NCI-H2029 treated with DMSO at 0.1 percent for 48 hours (cell line): ENCODE measurements at regions not wholly inside any gene's neighbourhood (a gene's known extent, or its start where the extent isn't known, plus 50 kb on each side); places are given as distances from the start of the nearest gene placed in this dataset.

Source experiments
- DNase-seq: peaks from one replicate; lab custom pipeline; 2025; lab: John Stamatoyannopoulos, UW

GRCh38 chr4:29521281-29521680, 1198.9 kb upstream of the PCDH7 start:
- DNase-seq: no peak

GRCh38 chr4:29536745-29537144, 1183.4 kb upstream of the PCDH7 start:
- DNase-seq: no peak

- no peak for DNase-seq
Observed at GRCh38 chr4:29538889-29539646, 1181.1 kb upstream of the PCDH7 start.

DNA sequence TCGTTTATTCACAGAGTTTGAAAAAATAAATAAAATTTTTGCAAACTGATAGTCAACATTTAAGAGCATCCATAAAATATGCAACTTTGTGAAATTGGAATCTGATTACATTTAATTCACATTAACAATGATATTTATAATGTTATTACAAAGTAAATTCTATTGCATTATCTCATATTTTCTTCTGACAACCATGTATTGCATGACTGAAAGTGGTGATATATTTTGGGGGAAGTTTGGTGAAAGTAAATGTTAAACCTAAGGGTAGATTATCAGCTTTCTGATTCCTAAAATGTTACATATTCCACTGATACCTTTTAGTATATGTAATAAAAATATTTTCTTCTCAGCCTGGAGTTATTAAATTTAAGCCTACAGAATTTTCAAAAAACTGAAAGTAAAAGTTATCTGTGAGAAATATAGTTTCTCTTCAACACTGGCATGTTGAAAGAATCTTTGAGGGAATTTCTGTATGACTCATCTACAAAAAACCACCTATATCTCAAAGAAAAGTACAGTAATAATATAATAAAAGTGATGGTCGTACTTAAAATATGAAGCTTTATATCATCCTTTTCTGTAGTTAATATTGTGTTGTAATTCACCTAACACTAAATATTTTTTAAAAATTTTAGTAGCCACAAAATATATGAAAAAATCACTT, 1179.6 kb upstream of the PCDH7 start:
- DNase-seq: no peak

DNA sequence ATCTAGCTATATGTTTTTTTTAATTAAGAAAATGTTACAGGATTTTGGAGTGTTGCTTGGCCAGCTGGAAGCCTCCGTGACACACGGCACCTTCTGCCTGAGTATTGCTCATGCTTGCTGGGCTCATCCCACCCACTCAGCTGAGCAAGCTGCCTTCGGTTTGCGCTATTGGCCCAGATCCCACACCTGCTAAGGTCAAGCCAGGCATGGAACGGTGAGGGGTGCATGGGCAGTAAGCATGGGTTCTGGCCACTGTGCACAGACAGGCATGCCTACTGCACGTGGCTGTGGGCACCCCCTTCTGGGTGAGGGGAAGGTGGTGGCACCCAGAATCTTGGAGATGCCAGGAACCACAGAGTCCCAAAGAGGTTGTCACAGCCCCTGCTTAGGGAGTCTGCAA, 1178.4 kb upstream of the PCDH7 start:
- no peak for DNase-seq

DNA sequence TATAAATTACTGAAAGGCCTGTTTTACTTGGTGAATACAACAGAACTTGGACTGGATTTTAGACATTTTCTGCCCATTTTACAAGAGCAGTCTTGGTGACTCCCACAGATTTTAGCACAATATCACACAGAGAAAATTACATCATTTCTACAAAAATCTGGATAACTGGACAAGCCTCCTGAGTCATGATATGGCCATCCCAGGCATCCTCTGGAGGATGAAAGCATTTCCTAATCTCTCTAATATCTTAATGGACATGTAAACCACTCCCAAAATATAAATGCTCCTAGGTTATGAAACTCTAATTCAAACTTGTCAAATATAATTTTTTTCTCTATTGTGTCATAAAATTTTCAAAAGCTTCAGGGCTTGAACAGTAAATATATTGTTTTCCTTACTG, 1170.8 kb upstream of the PCDH7 start:
- no peak for DNase-seq

DNA sequence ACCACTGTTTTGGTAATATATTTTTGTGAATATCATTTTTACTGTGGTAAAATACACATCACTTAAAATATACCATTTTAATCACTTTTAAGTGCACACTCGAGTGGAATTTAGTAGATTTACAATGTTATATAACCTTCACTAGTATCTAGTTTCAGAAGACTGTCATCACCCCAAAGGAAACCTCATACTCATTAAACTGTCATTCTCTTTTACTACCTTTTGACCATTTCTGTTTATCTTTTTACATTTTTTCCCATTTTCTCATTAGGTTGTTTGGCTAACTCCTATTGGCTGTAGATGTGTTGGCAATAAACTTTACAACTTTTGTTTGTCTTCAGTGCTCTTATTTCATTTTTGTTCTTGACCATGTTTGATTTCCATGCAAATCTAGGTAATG, 1168.3 kb upstream of the PCDH7 start:
- DNase-seq: no peak

GRCh38 chr4:29553846-29554245, 1166.3 kb upstream of the PCDH7 start:
- DNase-seq: peak; percentile 5

DNA sequence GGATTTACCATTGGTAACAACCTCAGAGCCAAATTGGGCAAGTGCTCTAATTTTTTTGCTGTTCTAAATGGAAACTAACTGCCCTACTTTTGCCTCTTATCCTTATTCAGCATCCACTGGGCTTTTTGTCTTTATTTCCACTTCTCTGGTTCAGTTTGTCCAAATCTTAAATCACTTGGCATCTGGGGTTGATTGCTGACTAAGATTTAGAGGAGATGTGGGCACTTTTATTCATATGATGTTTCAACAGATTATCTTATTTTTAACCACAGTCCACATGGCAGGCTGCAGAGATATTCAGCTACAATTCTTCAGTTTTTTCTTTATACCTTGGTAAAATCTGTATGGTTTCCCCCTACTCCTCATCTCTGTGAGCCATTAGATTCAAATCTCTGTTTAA, 1161.4 kb upstream of the PCDH7 start:
- no peak for DNase-seq

GRCh38 chr4:29559286-29559685, 1160.9 kb upstream of the PCDH7 start:
- no peak for DNase-seq

DNA sequence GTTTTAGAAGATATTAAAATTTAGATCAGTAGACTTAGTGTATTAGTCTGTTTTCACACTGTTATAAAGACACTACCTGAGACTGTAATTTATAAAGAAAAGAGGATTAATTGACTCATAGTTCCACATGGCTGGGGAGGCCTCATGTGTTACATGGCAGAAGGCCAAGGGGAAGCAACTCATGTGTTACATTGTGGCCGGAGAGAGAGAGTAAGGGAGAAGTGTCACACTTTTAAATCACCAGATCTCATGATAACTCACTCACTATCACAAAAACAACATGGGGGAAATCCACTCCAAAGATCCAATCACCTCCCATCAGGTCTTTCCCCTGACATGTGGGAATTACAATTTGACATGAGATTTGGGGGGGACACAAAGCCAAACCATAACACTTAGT, 1159.7 kb upstream of the PCDH7 start:
- no peak for DNase-seq

- DNase-seq: no peak
Observed at GRCh38 chr4:29565256-29565655, 1154.9 kb upstream of the PCDH7 start.

DNA sequence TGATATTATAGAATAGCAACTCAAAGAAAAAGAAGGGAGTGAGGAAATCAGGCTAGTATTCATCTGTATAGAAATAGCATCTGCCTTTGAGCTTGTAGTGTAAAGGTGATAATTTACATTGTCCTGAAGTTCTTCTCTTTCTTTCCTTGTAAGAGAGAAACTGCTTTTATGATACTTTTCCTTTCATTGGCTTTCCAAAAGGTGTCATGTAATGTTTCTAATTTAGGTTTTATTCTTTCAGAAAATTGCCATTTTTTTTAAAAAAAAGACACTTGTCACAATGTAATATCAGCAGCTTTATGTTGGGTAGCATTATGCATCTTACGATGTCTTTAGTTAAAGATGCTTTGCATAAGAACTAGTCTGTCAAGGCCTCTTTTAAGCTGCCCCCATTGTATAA, 1153.8 kb upstream of the PCDH7 start:
- no peak for DNase-seq

DNA sequence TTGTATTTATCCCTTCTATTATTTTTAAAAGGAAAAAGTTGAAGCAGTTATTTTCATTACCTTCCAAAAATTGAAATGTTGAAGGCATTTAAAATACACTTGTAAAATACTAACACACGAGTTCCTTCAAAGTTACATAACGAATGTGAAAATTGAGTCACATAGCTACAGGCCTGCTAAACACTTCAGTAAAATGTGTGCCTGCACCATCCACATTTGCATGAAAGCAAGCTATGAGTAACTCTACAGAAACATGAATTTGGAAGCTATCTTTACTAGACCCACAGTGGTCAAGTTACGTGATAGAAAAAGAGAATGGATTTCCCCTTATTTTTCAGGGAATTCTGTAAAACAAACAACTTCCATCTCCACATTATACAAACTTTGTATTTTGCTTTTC, 1148.8 kb upstream of the PCDH7 start:
- no peak for DNase-seq

GRCh38 chr4:29578329-29578728, 1141.8 kb upstream of the PCDH7 start:
- peak; percentile 1 for DNase-seq

- DNase-seq: no peak
Observed at GRCh38 chr4:29581457-29581856, 1138.7 kb upstream of the PCDH7 start.

- DNase-seq: no peak
Observed at GRCh38 chr4:29588617-29589016, 1131.6 kb upstream of the PCDH7 start.

DNA sequence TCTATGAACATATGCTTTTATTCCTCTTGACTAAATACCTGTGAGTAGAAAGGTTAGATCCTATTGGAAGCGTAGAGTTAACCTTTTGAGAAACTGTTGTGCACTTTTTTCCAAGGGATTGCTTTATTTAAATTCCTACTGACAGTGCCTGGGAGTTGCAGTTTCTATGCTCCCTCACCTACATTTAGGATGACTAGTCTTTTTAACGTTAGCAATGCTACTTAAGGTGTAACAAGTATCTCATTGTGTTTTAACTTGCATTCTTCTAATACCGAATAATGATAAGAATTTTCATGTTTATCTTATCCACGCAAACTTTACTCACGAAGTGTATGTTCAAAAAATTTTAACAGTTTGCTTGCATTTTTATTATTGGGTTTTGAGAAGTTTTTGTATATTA, 1123.9 kb upstream of the PCDH7 start:
- DNase-seq: no peak

DNA sequence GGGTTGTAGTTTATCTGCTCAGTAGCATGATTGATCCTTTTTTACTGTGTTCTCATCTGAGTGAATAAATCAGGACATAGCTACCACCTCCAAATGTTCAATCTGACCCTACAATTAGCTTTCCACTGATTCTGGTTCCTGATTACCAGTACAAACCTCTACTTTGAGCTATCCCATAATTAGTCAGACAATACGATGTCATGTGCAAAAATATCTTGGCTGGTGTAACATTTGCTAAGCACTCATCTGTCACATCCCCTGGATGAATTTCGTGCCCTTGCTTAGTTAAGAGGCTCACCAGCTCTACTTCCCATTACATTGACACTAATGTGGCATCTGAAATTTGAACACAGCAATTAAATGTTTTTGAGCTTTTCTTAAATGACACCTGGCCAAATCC, 1101.0 kb upstream of the PCDH7 start:
- no peak for DNase-seq

GRCh38 chr4:29632199-29632598, 1088.0 kb upstream of the PCDH7 start:
- no peak for DNase-seq

- no peak for DNase-seq
Observed at GRCh38 chr4:29636961-29637360, 1083.2 kb upstream of the PCDH7 start.

GRCh38 chr4:29653221-29653620, 1066.9 kb upstream of the PCDH7 start:
- DNase-seq: no peak

GRCh38 chr4:29680644-29681043, 1039.5 kb upstream of the PCDH7 start:
- no peak for DNase-seq

GRCh38 chr4:29704059-29704458, 1016.1 kb upstream of the PCDH7 start:
- no peak for DNase-seq
